Naive B cell (primary cell): ENCODE measurements at regions not wholly inside any gene's neighbourhood (a gene's known extent, or its start where the extent isn't known, plus 50 kb on each side); places are given as distances from the start of the nearest gene placed in this dataset.
A peak's percentile ranks its signal among the peaks of the same experiment; 100 is the strongest.
"Not testable (repeated sequence)": the region's sequence is repeated elsewhere in the genome, so short reads cannot be mapped to it uniquely, and the experiment has no call there.

ENCODE experiments used
- ATAC-seq, 2 donors: fragments of 150-1000 bp; cut with Tn5 transposase; 2 replicates each; pipeline ENCODE4 v1.10.0; 2021; ENCODE audit warnings: low read depth in 2 of 2, mild to moderate bottlenecking in 2 of 2, moderate library complexity in 2 of 2
- DNase-seq: peaks from one replicate; pipeline ENCODE4 v3.0.0; 2022
- H3K27ac Mint-ChIP-seq, 6 donors: one replicate each; pipeline ENCODE4 v1.8.0; 2020 to 2022; ENCODE audit warnings: mild to moderate bottlenecking in 6 of 6, mixed read lengths in 6 of 6, moderate library complexity in 5 of 6, inconsistent platforms in 2 of 6
- H3K27me3 Mint-ChIP-seq, 3 donors: one replicate each; pipeline ENCODE4 v1.8.0; 2021 to 2022; ENCODE audit warnings: mixed read lengths in 3 of 3, mild to moderate bottlenecking in 1 of 3
- H3K36me3 Mint-ChIP-seq, 2 donors: one replicate each; pipeline ENCODE4 v1.8.0; 2020 to 2022; ENCODE audit warnings: mixed read lengths in 2 of 2, inconsistent platforms in 1 of 2, mild to moderate bottlenecking in 1 of 2
- H3K4me1 Mint-ChIP-seq, 3 donors: one replicate each; pipeline ENCODE4 v1.8.0; 2020 to 2022; ENCODE audit warnings: mixed read lengths in 3 of 3, inconsistent platforms in 1 of 3, mild to moderate bottlenecking in 1 of 3, moderate library complexity in 1 of 3
- H3K4me3 Mint-ChIP-seq, 8 donors: one replicate each; pipeline ENCODE4 v1.8.0; 2020 to 2022; ENCODE audit warnings: mild to moderate bottlenecking in 8 of 8, mixed read lengths in 8 of 8, moderate library complexity in 8 of 8, inconsistent platforms in 2 of 8
- H3K9me3 Mint-ChIP-seq, 7 donors: one replicate each; pipeline ENCODE4 v1.8.0; 2020 to 2022; ENCODE audit warnings: mixed read lengths in 7 of 7, mild to moderate bottlenecking in 5 of 7, inconsistent platforms in 2 of 7, moderate library complexity in 1 of 7

DNA sequence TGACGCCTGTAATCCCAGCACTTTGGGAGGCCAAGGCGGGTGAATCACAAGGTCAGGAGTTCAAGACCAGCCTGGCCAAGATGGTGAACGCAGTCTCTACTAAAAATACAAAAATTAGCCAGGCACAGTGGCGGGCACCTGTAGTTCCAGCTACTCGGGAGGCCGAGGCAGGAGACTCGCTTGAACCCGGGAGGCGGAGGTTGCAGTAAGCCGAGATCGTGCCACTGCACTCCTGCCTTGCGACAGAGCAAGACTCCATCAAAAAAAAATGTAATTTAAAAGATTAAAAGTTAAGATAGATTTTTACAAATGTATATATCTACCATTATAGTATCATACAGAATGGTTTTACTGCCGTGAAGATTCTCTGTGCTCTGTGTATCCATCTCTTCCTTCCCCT, 1464.1 kb downstream of the FOXD4L5 start:
- H3K27ac Mint-ChIP-seq, DNase-seq, ATAC-seq, H3K4me3 Mint-ChIP-seq: not testable (repeated sequence)
- peaks cover 0 to 29% of the 10 kb centered on the region in 2 donors for H3K36me3 Mint-ChIP-seq
- peaks cover 13 to 26% (median 22%) of the 10 kb centered on the region in 7 donors for H3K9me3 Mint-ChIP-seq
- H3K4me1 Mint-ChIP-seq = peaks cover 16 to 21% (median 20%) of the 10 kb centered on the region in 3 donors
- H3K27me3 Mint-ChIP-seq = peaks cover 12 to 17% (median 15%) of the 10 kb centered on the region in 3 donors

DNA sequence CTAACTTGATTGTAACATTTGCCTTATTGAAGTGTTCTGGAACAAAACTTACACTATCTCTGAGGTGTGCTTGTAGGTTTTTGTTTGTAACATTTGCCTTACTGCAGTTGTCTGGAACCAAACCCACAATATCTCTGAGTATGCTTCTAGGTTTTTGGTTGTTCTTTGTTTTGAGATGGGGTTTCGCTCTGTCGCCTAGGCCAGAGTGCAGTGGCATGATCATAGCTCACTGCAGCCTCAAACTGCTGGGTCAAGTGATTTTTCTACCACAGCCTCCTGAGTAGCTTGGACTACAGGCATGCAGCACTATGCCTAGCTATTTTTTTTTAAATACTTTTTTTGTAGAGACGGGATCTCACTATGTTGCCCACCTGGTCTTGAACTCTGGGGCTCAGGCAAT, 1464.6 kb downstream of the FOXD4L5 start:
- DNase-seq, H3K27ac Mint-ChIP-seq, ATAC-seq, H3K4me3 Mint-ChIP-seq: not testable (repeated sequence)
- H3K36me3 Mint-ChIP-seq = peaks cover 0 to 33% of the 10 kb centered on the region in 2 donors
- H3K9me3 Mint-ChIP-seq = peaks cover 15 to 28% (median 24%) of the 10 kb centered on the region in 7 donors
- H3K4me1 Mint-ChIP-seq = peaks cover 16 to 22% (median 22%) of the 10 kb centered on the region in 3 donors
- H3K27me3 Mint-ChIP-seq = peaks cover 12 to 17% (median 15%) of the 10 kb centered on the region in 3 donors

DNA sequence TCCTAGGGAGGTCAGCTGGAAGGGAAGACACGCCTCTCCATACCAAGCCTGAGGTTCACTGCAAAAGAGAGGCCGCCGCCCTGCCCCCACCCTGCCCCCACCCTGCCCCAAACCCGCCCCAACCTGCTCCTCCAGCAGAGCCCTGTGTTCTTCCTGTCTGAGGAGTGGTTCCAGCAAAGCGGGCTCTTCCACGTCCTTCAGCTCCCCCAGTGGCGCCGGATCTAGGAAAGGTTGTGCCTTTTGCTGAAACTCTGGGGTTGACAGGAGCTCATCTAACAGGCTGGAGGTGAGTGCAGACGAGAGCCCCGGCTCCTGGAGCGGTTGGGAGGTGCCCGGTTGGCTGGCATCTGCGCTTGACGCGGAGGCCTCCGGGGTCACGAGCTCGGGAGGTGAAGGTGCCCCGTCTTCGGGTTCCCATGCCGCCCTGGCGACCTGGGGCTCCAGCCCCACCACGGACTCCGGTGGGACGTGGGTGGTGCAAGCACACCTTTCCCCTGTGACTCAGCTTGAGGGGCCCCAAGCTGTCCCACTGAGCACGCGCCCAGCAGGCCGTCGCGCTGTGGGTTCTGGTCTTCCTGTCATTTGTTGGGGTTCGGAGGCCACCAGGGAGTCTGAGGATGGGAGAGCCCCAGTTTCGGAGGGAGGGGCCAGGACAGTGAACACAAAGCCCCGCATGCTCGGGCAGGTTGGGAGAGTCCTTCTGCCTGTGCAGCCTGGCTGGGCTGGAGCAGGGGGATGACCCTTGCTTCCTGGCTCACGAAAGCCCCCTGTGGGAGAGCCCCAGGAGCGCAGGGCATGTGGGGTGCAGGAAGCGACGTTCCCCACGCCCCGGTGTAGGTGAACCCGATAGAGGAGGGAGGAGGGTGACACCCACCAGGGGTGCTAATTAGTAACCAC, 1467.1 kb downstream of the FOXD4L5 start:
- peak; percentile 52 to 62 for ATAC-seq
- peaks cover 11 to 34% (median 25%) of the 10 kb centered on the region in 7 donors for H3K9me3 Mint-ChIP-seq
- H3K4me3 Mint-ChIP-seq = peak overlapping the region; percentile 71 to 94 (median 85)
- H3K36me3 Mint-ChIP-seq = peaks cover 0 to 35% of the 10 kb centered on the region in 2 donors
- H3K27me3 Mint-ChIP-seq = peaks cover 12 to 17% (median 15%) of the 10 kb centered on the region in 3 donors
- DNase-seq = peak; percentile 55
- H3K27ac Mint-ChIP-seq = peak overlapping the region; percentile 0 to 86 (median 40)
- peaks cover 16 to 22% (median 16%) of the 10 kb centered on the region in 3 donors for H3K4me1 Mint-ChIP-seq

DNA sequence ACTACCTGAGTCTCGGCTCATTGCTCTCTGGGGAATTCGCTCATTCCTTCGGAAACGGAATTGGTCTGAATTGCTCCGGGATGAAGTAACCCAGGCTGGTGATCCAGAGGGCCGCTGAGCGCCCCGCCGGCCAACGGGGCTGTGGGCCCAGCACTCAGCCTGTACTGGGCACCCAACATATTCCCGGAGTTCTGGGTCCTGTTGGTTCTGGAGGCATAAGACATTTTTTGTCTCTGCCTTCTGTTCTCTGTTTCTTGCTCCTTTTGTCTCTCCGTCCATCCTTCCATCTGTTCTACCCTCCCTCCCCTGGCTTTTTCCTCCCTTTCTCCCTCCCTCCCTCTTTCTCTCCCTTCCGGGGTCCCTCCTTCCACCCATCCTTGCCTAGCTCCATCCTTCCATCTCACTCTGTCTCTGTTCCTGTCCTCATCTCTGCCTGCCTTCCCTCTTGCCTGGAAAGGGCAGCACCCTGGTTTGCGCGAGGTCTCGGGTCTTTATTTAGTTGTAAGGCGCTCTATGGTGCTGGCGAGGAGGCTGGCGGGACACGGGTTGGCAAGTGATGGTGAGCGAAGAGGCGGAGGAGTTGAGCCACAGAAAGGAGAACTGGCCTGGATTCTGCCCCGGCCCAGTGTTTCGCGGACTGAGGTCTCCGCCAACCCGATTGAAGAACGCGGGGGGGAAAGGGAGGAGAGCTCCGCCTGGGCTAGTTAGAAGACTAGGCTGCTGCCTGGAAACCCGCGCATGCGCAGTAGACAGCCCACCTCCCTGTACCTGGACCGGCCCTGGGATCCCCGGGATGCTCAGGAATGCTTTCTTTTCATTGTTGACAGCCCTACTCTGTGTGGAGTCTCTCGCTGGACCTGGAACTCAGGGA, 1468.0 kb downstream of the FOXD4L5 start:
- Mint-ChIP-seq H3K9me3 (peaks cover 11 to 33% (median 25%) of the 10 kb centered on the region in 7 donors), H3K4me3 (peak overlapping the region; percentile 71 to 94 (median 85)), H3K27me3 (peaks cover 12 to 17% (median 15%) of the 10 kb centered on the region in 3 donors), H3K27ac (peak overlapping the region; percentile 0 to 80 (median 12)), H3K36me3 (peaks cover 0 to 35% of the 10 kb centered on the region in 2 donors), H3K4me1 (peaks cover 16 to 22% (median 16%) of the 10 kb centered on the region in 3 donors)
- ATAC-seq (peak; percentile 64 to 66), DNase-seq (peak; percentile 42)

DNA sequence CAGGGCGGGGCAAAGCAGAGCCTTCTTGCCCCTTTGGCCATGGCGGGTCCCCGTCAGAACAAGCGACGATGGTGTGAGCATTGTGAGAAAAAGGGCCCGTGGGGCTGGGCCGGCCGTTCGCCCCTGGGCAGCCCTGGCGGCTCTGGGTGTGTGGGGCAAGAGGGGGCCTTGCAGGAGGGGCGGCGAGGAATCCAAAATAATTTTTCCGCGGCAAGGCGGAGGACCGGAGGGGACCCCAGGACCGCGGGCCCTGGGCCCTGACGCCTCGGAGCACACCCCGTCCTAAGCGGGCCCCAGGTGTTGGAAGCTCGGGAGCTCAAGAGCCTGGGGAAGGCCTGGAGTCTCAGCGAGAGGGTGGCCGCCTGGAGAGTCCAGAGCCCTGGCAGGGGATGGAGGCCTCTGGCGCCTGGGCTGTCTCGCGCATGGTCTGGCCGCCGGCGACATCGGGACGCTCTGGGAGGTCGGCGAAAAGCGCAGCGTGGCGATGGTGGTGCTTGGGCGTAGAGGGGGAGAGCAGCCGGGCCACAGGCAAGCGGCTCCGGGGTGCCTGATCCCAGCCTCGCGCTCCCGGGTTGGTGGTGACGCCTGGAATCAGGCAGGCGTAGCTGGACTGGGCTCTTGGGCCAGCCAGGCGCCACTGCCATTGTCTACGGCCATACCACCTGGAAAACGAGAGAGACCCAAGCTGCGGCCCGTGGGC, 1469.9 kb downstream of the FOXD4L5 start:
- not testable (repeated sequence) for ATAC-seq, H3K4me3 Mint-ChIP-seq, H3K27ac Mint-ChIP-seq, DNase-seq
- peaks cover 12 to 17% (median 15%) of the 10 kb centered on the region in 3 donors for H3K27me3 Mint-ChIP-seq
- peaks cover 16 to 22% (median 16%) of the 10 kb centered on the region in 3 donors for H3K4me1 Mint-ChIP-seq
- H3K9me3 Mint-ChIP-seq = peaks cover 9 to 30% (median 21%) of the 10 kb centered on the region in 7 donors
- H3K36me3 Mint-ChIP-seq = peaks cover 0 to 35% of the 10 kb centered on the region in 2 donors

DNA sequence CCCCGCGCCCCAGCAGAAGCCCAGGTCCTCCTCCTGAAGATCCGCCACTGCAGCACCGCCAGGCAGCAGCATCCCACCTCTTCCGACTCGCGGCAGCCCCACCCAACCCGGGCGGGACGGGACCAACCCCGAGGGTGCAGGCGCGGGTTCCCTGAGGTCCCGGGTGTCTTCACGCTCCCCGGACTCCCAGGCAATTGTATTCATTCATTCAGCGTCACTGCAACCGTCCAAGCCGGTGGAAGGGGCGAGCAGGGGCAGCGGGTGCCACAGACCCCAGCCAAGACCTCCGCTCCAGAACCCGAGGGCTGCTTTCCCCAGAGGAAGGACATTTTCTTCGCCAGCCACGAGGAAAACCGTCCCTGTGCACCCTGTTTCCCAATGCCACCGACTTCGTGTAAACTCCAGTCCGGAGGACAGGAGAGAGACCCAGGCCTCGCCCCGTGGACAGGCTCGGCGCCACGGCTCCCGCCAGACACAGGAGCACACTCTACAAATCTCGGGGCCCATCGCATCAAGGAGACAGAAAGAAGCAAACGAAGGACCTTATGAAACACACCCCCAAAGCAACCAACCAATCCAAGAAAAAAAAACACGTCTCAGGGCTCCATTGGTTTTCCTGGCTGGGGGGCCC, 1471.5 kb downstream of the FOXD4L5 start:
- Mint-ChIP-seq H3K4me3 (peak overlapping the region in 3 of 8 donors; percentile 10 to 25 (median 16)), H3K27me3 (peaks cover 12 to 17% (median 15%) of the 10 kb centered on the region in 3 donors), H3K36me3 (peaks cover 0 to 35% of the 10 kb centered on the region in 2 donors), H3K9me3 (peaks cover 9 to 30% (median 21%) of the 10 kb centered on the region in 7 donors), H3K4me1 (peaks cover 16 to 22% (median 16%) of the 10 kb centered on the region in 3 donors)
- not testable (repeated sequence) for DNase-seq, ATAC-seq, H3K27ac Mint-ChIP-seq

DNA sequence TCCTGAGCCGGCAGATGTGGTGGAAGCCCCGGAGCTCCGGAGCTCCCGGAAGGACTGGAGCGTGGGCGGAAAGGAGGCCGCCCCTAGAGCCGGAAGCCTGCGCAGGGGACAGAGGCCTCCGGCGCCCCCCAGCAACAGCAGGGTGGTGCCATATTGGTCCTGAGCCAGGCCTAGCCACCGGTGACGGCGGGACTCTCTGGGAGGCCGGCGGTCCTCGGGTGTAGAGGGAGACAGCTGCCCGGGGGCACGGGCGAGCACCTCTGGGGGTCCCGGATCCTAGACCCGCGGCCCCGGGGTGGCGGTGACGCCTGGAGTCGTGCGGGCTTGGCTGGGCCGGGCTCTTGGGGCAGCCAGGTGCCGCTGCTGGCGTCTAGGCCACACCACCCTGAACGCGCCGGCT, 1472.2 kb downstream of the FOXD4L5 start:
- not testable (repeated sequence) for H3K4me3 Mint-ChIP-seq, DNase-seq, H3K27ac Mint-ChIP-seq
- H3K27me3 Mint-ChIP-seq = peaks cover 8 to 12% (median 10%) of the 10 kb centered on the region in 3 donors
- peaks cover 0 to 30% of the 10 kb centered on the region in 2 donors for H3K36me3 Mint-ChIP-seq
- ATAC-seq = peak; percentile 62
- peaks cover 9 to 27% (median 17%) of the 10 kb centered on the region in 7 donors for H3K9me3 Mint-ChIP-seq
- peaks cover 11 to 17% (median 12%) of the 10 kb centered on the region in 3 donors for H3K4me1 Mint-ChIP-seq

DNA sequence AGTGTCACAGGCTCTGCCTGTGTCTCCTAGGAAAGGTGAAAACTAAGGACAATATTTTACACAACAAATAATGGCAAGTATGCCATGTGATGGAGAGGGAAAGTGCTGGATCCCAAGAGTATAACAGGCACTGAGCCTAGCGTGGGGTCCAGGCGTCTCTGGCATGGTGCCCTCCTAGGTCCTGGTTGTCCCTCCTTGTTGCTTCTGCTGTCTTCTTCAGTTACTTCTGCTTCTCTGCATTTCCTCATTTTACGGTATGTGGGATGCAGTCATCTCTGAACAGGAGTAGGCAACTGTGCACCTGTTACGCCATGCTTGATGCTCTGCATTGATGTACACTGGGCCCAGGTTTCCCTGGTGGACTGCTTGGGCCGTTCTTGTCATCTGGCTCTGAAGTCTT, 1480.8 kb downstream of the FOXD4L5 start:
- ATAC-seq, H3K27me3 Mint-ChIP-seq, H3K27ac Mint-ChIP-seq, H3K36me3 Mint-ChIP-seq, H3K4me1 Mint-ChIP-seq, H3K4me3 Mint-ChIP-seq, DNase-seq: not testable (repeated sequence)
- peaks cover 5 to 24% (median 10%) of the 10 kb centered on the region in 7 donors for H3K9me3 Mint-ChIP-seq

DNA sequence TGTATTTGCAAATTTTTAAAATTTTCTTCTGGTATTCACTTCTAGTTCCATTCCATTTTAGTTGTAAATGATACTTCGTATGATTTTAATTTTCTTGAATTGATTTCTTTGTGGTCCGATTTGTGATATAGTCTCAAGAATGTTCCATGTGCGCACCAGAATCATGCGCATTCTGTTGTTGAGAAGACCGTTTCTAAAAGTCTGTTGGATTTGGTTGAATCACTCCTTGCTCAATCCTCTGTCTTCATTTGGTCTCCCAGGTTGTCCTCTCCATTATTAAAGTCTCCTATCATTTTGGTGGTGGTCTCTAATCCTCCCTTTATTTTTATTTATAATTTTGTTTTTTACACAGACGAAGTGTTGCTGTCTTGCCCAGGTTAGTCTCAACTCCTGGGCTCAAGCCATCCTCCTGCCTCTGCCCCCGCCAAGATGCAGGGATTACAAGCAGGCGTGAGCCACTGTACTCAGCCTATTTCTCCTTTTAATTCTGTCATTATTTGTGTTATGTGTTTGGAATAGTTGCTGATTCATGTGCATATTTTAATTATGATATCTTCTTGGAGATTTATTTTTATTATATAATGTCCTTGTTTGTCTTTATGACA, 1490.8 kb downstream of the FOXD4L5 start:
- not testable (repeated sequence) for H3K4me3 Mint-ChIP-seq, H3K4me1 Mint-ChIP-seq, H3K27me3 Mint-ChIP-seq, ATAC-seq, DNase-seq, H3K36me3 Mint-ChIP-seq, H3K27ac Mint-ChIP-seq
- peaks cover 7 to 41% (median 29%) of the 10 kb centered on the region in 7 donors for H3K9me3 Mint-ChIP-seq

DNA sequence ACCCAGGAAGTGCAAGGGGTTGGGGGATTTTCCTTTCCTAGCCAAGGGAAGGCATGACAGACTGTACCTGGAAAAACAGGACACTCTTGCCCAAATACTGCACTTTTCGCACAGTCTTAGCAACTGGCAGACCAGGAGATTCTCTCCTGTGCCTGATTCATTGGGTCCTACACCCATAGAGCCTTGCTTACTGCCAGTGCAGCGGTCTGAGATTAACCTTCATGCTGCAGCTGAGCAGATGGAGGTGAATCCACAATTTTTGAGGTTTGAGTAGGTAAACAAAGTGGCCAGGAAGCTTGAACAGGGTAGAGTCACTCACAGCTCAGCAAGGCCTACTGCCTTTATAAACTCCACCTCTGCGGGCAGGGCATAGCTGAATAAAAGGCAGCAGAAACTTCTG, 1497.6 kb downstream of the FOXD4L5 start:
- Mint-ChIP-seq H3K4me3 (peak overlapping the region in 1 of 8 donors; percentile 37), H3K9me3 (peaks cover 11 to 30% (median 25%) of the 10 kb centered on the region in 7 donors)
- not testable (repeated sequence) for ATAC-seq, DNase-seq, H3K36me3 Mint-ChIP-seq, H3K27me3 Mint-ChIP-seq, H3K4me1 Mint-ChIP-seq, H3K27ac Mint-ChIP-seq

DNA sequence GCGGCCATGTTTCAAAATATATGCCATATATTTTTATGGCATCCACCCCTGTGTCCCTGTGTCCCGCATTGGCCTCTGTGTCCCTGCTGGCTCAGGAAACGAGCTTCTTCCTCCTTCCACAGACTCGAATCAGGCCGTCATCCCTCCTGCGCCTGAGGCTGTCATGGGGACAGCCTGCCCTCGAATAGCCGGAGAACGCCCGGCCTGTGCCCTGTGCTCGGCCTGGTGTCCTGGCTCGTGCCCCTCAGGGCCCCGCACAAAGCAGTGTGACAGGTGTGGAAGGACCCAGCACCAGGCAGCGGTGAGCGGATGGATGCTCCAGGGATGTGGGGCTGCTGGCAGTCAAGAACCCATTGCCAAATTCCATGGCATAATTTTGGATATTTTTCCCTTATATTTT, 1500.0 kb downstream of the FOXD4L5 start:
- H3K4me1 Mint-ChIP-seq, H3K27ac Mint-ChIP-seq, H3K27me3 Mint-ChIP-seq, H3K4me3 Mint-ChIP-seq, ATAC-seq, H3K36me3 Mint-ChIP-seq, DNase-seq: not testable (repeated sequence)
- peaks cover 8 to 17% (median 12%) of the 10 kb centered on the region in 7 donors for H3K9me3 Mint-ChIP-seq

DNA sequence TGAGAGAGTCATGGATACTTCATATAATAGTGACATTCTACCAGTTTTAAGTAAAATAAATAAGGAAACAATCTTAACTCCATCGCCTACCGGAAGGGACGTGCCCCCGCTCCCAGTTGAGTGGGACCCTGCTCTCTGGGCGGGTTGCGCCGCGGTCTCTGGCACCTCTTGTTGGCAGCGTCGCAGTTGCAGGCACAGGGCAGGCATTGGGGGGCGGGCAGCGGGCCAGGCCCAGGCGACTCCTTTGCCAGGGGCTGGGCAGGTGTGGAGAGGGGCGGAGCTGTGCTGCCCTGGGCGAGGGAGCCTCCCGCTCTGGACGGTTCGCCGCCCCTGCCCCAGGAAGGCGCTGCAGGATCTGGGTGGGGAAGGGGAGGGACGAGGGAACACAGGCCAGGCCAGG, 1500.6 kb downstream of the FOXD4L5 start:
- H3K4me1 Mint-ChIP-seq, ATAC-seq, H3K4me3 Mint-ChIP-seq, H3K27me3 Mint-ChIP-seq, H3K36me3 Mint-ChIP-seq, DNase-seq, H3K27ac Mint-ChIP-seq: not testable (repeated sequence)
- peaks cover 5 to 11% (median 7%) of the 10 kb centered on the region in 7 donors for H3K9me3 Mint-ChIP-seq
